Endodermal cell (in vitro differentiated cells): ENCODE measurements at regions not wholly inside any gene's neighbourhood (a gene's known extent, or its start where the extent isn't known, plus 50 kb on each side); places are given as distances from the start of the nearest gene placed in this dataset.

Experiments
- DNase-seq: peaks from one replicate; pipeline ENCODE4 v3.0.0-alpha.2; 2017
- H3K27ac ChIP-seq: 2 replicates; pipeline ENCODE4 v1.5.1; 2013; ENCODE audit warnings: mild to moderate bottlenecking, low read depth, low read length, moderate library complexity
- H3K27me3 ChIP-seq: 2 replicates; pipeline ENCODE4 v1.6.1; 2013; ENCODE audit warnings: mild to moderate bottlenecking, low read length, moderate library complexity; ENCODE audit not compliant: insufficient read depth, control insufficient read depth, poor library complexity, severe bottlenecking
- H3K36me3 ChIP-seq: 2 replicates; pipeline ENCODE4 v1.7.0; 2013; ENCODE audit warnings: mild to moderate bottlenecking, low read length, moderate library complexity; ENCODE audit not compliant: control insufficient read depth, insufficient read depth
- H3K4me1 ChIP-seq: one replicate; pipeline ENCODE4 v1.7.0; 2013; ENCODE audit warnings: low read length; ENCODE audit not compliant: control insufficient read depth, insufficient read depth
- H3K4me3 ChIP-seq: 2 replicates; pipeline ENCODE4 v1.5.1; 2013; ENCODE audit warnings: mild to moderate bottlenecking, low read length, moderate library complexity
- H3K9ac ChIP-seq: 2 replicates; pipeline ENCODE4 v1.6.1; 2013; ENCODE audit warnings: mild to moderate bottlenecking, low read length, moderate library complexity; ENCODE audit not compliant: poor library complexity, severe bottlenecking; ENCODE audit errors: extremely low read depth
- H3K9me3 ChIP-seq: 2 replicates; pipeline ENCODE4 v1.6.1; 2013; ENCODE audit warnings: mild to moderate bottlenecking, low read length, moderate library complexity; ENCODE audit not compliant: control insufficient read depth
- H3K27ac Mint-ChIP-seq: 2 replicates; pipeline ENCODE4 v1.8.0; 2020; ENCODE audit warnings: mixed read lengths
- H3K27me3 Mint-ChIP-seq: 2 replicates; pipeline ENCODE4 v1.8.0; 2021; ENCODE audit warnings: mild to moderate bottlenecking, mixed read lengths; ENCODE audit not compliant: insufficient read depth
- H3K36me3 Mint-ChIP-seq: 2 replicates; pipeline ENCODE4 v1.8.0; 2020; ENCODE audit warnings: low read depth, mixed read lengths
- H3K4me1 Mint-ChIP-seq: 2 replicates; pipeline ENCODE4 v1.8.0; 2020; ENCODE audit warnings: mixed read lengths
- H3K4me3 Mint-ChIP-seq: 2 replicates; pipeline ENCODE4 v1.8.0; 2020; ENCODE audit warnings: mild to moderate bottlenecking, moderate library complexity, mixed read lengths
- H3K9me3 Mint-ChIP-seq: 2 replicates; pipeline ENCODE4 v1.8.0; 2020; ENCODE audit warnings: mild to moderate bottlenecking, mixed read lengths
- CTCF ChIP-seq: fragments of 200-600 bp; sonication (generic); conservative IDR thresholded peaks from 2 replicates; pipeline ENCODE4 v1.5.0; 2021; ENCODE audit warnings: antibody characterized with exemption, mild to moderate bottlenecking
- WGBS, 2 experiments: methylation state at CpG; one replicate each; pipeline versions ENCODE4 v1.1.5 to v1.1.7; 2013; ENCODE audit warnings: missing lambda C conversion rate in 2 of 2, mixed read lengths in 1 of 2; ENCODE audit not compliant: insufficient coverage in 1 of 2, insufficient read length in 1 of 2; 5-methylcytosine and 5-hydroxymethylcytosine counted together

GRCh38 chr10:106500925-106501525 lies 663.5 kb downstream of the SORCS1 start:
- no peak overlapping the region for H3K4me3 ChIP-seq
- H3K9me3 ChIP-seq: no peaks in the 10 kb centered on the region
- no peak overlapping the region for H3K9ac ChIP-seq
- no peak overlapping the region for H3K27ac Mint-ChIP-seq
- H3K27me3 ChIP-seq: no peaks in the 10 kb centered on the region
- no peaks in the 10 kb centered on the region for H3K36me3 Mint-ChIP-seq
- H3K4me1 ChIP-seq: no peaks in the 10 kb centered on the region
- no peaks in the 10 kb centered on the region for H3K36me3 ChIP-seq
- no peak for DNase-seq
- no peak overlapping the region for H3K4me3 Mint-ChIP-seq
- H3K4me1 Mint-ChIP-seq: peaks cover 14% of the 10 kb centered on the region
- H3K27me3 Mint-ChIP-seq: peaks cover 2% of the 10 kb centered on the region
- no peak overlapping the region for H3K27ac ChIP-seq
- no peak for TF ChIP-seq CTCF
- H3K9me3 Mint-ChIP-seq: no peaks in the 10 kb centered on the region

- no peaks in the 10 kb centered on the region for H3K9me3 Mint-ChIP-seq
- no peaks in the 10 kb centered on the region for H3K36me3 Mint-ChIP-seq
- DNase-seq: no peak
- Histone ChIP-seq H3K9me3 (no peaks in the 10 kb centered on the region), H3K27ac (no peak overlapping the region), H3K4me3 (no peak overlapping the region), H3K9ac (no peak overlapping the region), H3K36me3 (no peaks in the 10 kb centered on the region), H3K4me1 (no peaks in the 10 kb centered on the region), H3K27me3 (no peaks in the 10 kb centered on the region)
- H3K4me1 Mint-ChIP-seq: peaks cover 14% of the 10 kb centered on the region
- peaks cover 2% of the 10 kb centered on the region for H3K27me3 Mint-ChIP-seq
- no peak overlapping the region for H3K27ac Mint-ChIP-seq
- TF ChIP-seq CTCF: no peak
- H3K4me3 Mint-ChIP-seq: no peak overlapping the region
- WGBS, 2 experiments: 48 to 60% methylated on average over 1 of the region's 1 CpG
Measured at GRCh38 chr10:106500041-106500924, 664.2 kb downstream of the SORCS1 start.

- Histone ChIP-seq H3K4me3 (no peak overlapping the region), H3K36me3 (no peaks in the 10 kb centered on the region), H3K9me3 (no peaks in the 10 kb centered on the region), H3K27ac (no peak overlapping the region), H3K4me1 (no peaks in the 10 kb centered on the region), H3K9ac (no peak overlapping the region), H3K27me3 (no peaks in the 10 kb centered on the region)
- TF ChIP-seq CTCF: no peak
- no peak overlapping the region for H3K27ac Mint-ChIP-seq
- H3K27me3 Mint-ChIP-seq: peaks cover 7% of the 10 kb centered on the region
- H3K4me1 Mint-ChIP-seq: peaks cover 14% of the 10 kb centered on the region
- no peaks in the 10 kb centered on the region for H3K9me3 Mint-ChIP-seq
- 96% methylated on average over 2 of the region's 2 CpGs; no CpG with 5 or more reads in 1 of the 2 experiments for WGBS, 2 experiments
- no peak overlapping the region for H3K4me3 Mint-ChIP-seq
- no peaks in the 10 kb centered on the region for H3K36me3 Mint-ChIP-seq
- no peak for DNase-seq
Measured at GRCh38 chr10:106499448-106499847, 665.1 kb downstream of the SORCS1 start.
